Breast epithelium (tissue), 4 donors: ENCODE measurements at regions not wholly inside any gene's neighbourhood (a gene's known extent, or its start where the extent isn't known, plus 50 kb on each side); places are given as distances from the start of the nearest gene placed in this dataset.

ENCODE experiments used
- DNase-seq, 2 donors: peaks; one replicate each; pipeline ENCODE4 v3.0.0-alpha.2; 2019; ENCODE audit warnings: low spot score in 2 of 2
- H3K27ac ChIP-seq, 2 donors: fragments of 200-600 bp; sonication (generic) in 1 of 2; one replicate each; pipeline ENCODE4 v1.5.1; 2016 to 2019; ENCODE audit warnings: mild to moderate bottlenecking in 1 of 2
- H3K27me3 ChIP-seq, 2 donors: fragments of 200-600 bp; sonication (generic) in 1 of 2; one replicate each; pipeline versions ENCODE4 v1.5.1 to v1.6.0; 2017 to 2019; ENCODE audit warnings: control low read depth in 1 of 2, mild to moderate bottlenecking in 1 of 2
- H3K36me3 ChIP-seq: fragments of 200-600 bp; one replicate; pipeline ENCODE4 v1.5.1; 2019
- H3K4me1 ChIP-seq, 2 donors: fragments of 200-600 bp; sonication (generic); one replicate each; pipeline ENCODE4 v1.5.1; 2016 to 2019; ENCODE audit warnings: control low read depth in 1 of 2
- H3K4me3 ChIP-seq, 3 donors: fragments of 200-600 bp; sonication (generic); 1 replicate in 2 of 3; 2 replicates in 1 of 3; pipeline ENCODE4 v1.5.1; 2016 to 2019; ENCODE audit warnings: mild to moderate bottlenecking in 3 of 3, moderate library complexity in 2 of 3
- H3K9me3 ChIP-seq, 2 donors: fragments of 200-600 bp; sonication (generic) in 1 of 2; one replicate each; pipeline ENCODE4 v1.5.1; 2016 to 2019; ENCODE audit warnings: control low read depth in 1 of 2
- POLR2A ChIP-seq: fragments of 450-650 bp; IDR thresholded peaks from one replicate; pipeline ENCODE4 v1.6.1; 2016; ENCODE audit warnings: antibody characterized with exemption, mild to moderate bottlenecking, moderate library complexity
- POLR2AphosphoS5 ChIP-seq, 3 donors: sonication (generic); formaldehyde crosslinking; IDR thresholded peaks; one replicate each; pipeline ENCODE4 v1.6.1; 2017; ENCODE audit warnings: antibody characterized with exemption in 3 of 3
- intact Hi-C: fragments of 100-400 bp; cut with DNase I; formaldehyde crosslinking; loops from one replicate; pipeline ENCODE4 v1.15.1; 2023; ENCODE audit warnings: low total_unique reads
- TF ChIP-seq, protein P1 (sequence below), 3 donors: fragments of 450-650 bp; IDR thresholded peaks; one replicate each; pipeline ENCODE4 v1.5.1; 2016 to 2017; ENCODE audit warnings: antibody characterized with exemption in 3 of 3, mild to moderate bottlenecking in 3 of 3, moderate library complexity in 3 of 3

DNA sequence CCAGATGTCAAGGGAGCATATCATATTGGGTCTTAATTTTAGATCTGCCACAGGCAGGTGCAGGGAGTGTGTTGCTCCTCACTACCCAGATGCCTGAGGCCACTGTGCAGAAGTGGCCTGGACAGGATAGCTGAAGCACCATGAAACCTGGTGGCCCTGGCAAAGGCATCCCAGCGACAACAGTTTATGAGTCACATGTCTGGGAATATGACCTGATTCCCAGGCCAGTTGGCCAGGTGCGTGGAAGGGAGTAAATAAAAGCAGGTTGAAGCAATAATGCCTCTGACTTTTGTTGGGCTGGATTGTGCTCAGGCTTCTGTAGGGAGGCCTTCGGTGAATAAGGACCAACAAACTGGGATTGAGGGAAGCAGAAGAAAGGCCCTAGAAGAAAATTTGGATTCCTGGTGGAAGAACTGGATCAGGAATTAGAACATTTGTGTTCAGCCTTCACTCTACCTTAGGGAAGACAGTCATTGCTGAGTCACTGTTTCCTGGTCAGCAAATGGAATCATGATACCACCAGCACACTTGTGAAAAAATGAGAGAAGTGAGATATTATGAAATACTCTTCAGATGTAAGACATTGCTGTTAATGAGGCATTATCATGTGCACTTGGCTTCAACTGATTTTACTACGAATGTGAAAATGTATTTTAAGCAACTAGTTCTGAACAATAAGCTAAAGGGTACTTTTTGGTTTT, 78.4 kb upstream of the ZNF516 start:
- intact Hi-C loops, result no loop called here
- no peaks in the 10 kb centered on the region for H3K4me1 ChIP-seq

DNA sequence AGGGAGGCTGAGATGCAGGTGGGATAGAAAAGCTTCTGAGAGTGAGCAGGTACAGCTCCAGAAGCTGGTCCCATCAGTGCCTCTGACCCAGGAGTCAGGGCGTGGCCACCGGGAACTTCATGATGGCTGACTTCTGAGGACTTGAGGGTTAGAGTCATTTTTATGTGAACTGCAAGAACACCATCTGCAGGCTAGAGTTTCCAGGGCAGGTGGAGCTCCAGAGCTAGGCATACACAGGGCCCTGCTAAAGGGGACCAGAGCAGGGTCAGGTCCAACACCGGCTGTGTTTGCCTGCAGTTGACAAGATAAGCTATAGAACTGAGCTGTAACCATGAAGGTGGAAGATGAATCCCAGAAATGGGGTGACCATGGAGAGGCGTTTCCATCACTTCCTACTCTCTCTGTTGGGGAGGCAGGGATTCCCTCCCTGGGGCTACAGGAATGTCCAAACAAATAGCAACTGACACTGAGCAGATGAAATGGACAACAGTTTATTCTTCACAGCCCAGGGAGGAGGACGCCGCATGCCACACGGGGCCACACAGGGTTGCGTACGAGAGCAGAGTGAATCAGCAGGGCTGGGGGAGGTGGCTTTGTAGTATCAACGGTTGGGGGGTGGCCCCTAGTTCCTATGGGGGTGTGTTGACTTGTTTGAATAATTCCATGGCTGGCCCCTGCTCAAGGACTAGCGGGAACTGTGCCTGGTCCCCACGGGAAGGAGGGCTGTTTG, 77.6 kb upstream of the ZNF516 start:
- Histone ChIP-seq H3K4me1 (no peaks in the 10 kb centered on the region), H3K27me3 (no peaks in the 10 kb centered on the region), H3K4me3 (no peak overlapping the region), H3K27ac (no peak overlapping the region), H3K36me3 (no peaks in the 10 kb centered on the region), H3K9me3 (no peaks in the 10 kb centered on the region)
- intact Hi-C loops, result no loop called here
- TF ChIP-seq, protein P1, sequence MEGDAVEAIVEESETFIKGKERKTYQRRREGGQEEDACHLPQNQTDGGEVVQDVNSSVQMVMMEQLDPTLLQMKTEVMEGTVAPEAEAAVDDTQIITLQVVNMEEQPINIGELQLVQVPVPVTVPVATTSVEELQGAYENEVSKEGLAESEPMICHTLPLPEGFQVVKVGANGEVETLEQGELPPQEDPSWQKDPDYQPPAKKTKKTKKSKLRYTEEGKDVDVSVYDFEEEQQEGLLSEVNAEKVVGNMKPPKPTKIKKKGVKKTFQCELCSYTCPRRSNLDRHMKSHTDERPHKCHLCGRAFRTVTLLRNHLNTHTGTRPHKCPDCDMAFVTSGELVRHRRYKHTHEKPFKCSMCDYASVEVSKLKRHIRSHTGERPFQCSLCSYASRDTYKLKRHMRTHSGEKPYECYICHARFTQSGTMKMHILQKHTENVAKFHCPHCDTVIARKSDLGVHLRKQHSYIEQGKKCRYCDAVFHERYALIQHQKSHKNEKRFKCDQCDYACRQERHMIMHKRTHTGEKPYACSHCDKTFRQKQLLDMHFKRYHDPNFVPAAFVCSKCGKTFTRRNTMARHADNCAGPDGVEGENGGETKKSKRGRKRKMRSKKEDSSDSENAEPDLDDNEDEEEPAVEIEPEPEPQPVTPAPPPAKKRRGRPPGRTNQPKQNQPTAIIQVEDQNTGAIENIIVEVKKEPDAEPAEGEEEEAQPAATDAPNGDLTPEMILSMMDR (IDR thresholded peaks at IDR 0.05), result no peak
- TF ChIP-seq POLR2AphosphoS5 (IDR thresholded peaks at IDR 0.05), result no peak
- no peak for TF ChIP-seq POLR2A
- DNase-seq, result no peak

More for the DNA sequence above, 78.4 kb upstream of the ZNF516 start:
- no peaks in the 10 kb centered on the region for H3K36me3 ChIP-seq
- H3K9me3 ChIP-seq, result no peaks in the 10 kb centered on the region
- no peak overlapping the region for H3K27ac ChIP-seq
- no peak for DNase-seq
- H3K4me3 ChIP-seq, result no peak overlapping the region
- TF ChIP-seq POLR2AphosphoS5 (IDR thresholded peaks at IDR 0.05), result no peak
- TF ChIP-seq, protein P1 (IDR thresholded peaks at IDR 0.05), result no peak
- H3K27me3 ChIP-seq, result no peaks in the 10 kb centered on the region

DNA sequence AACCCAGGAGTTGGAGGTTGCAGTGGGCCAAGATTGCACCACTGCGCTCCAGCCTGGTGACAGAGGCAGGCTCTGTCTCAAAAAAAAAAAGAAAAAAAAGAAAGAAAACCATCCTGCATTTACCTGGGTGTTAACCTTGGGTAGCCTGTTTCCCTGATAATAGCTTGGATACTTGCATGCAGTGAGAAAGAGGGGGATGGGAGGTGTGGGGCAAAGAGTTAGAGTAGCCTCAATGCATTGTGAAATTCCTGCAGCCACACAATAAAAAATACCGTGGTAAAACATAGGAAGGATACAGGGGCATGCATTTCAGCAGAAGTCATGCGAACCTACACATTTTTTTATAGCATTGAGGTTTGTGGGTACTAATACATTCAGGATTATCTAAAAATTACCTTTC, 76.6 kb upstream of the ZNF516 start:
- H3K27ac ChIP-seq, result no peak overlapping the region
- no peak for DNase-seq

DNA sequence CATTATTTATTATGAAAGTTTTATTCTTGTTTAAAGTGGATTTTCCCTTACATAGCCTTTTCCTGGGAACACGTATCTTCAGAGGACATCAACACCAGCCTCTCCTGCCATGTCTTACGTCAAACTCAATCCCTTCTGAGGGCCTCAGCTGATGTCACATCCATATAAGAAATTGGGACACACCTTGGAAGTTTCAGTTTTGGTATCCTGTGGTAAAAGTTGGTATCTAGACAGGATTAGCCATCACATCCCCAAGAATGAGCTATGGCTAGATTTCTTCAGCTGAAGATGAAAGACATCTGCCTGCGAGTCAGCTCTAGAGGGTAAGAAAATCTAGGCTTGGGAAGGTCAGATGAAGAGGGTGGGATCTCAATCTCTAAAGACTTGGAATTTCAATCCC, 75.8 kb upstream of the ZNF516 start:
- Histone ChIP-seq H3K9me3 (no peaks in the 10 kb centered on the region), H3K27ac (no peak overlapping the region), H3K27me3 (no peaks in the 10 kb centered on the region), H3K4me3 (no peak overlapping the region), H3K36me3 (no peaks in the 10 kb centered on the region), H3K4me1 (peaks cover 0 to 1% of the 10 kb centered on the region in 2 donors)
- intact Hi-C loops, result no loop called here
- TF ChIP-seq POLR2A (no peak), POLR2AphosphoS5 (IDR thresholded peaks at IDR 0.05) (no peak)
- TF ChIP-seq, protein P1 (IDR thresholded peaks at IDR 0.05), result no peak
- no peak for DNase-seq

More for the DNA sequence above, 76.6 kb upstream of the ZNF516 start:
- intact Hi-C loops, result no loop called here
- no peak for TF ChIP-seq POLR2A
- no peak for TF ChIP-seq POLR2AphosphoS5 (IDR thresholded peaks at IDR 0.05)
- TF ChIP-seq, protein P1 (IDR thresholded peaks at IDR 0.05), result no peak
- Histone ChIP-seq H3K9me3 (no peaks in the 10 kb centered on the region), H3K4me3 (no peak overlapping the region), H3K36me3 (no peaks in the 10 kb centered on the region), H3K27me3 (no peaks in the 10 kb centered on the region), H3K4me1 (no peaks in the 10 kb centered on the region)
